Endothelial cell of umbilical vein (primary cell): ENCODE measurements at regions not wholly inside any gene's neighbourhood (a gene's known extent, or its start where the extent isn't known, plus 50 kb on each side); places are given as distances from the start of the nearest gene placed in this dataset.

Experiments
- BruUV-seq: library from RNA; stranded (reverse); fragments of 400-500 nt; replicated peaks from 2 replicates; lab custom pipeline; 2021; lab: Mats Ljungman, UMichigan
- CTCF ChIA-PET: fragments of 300-600, 350-600 bp; sonication (Branson Sonifier 250); formaldehyde crosslinking; loops from one replicate; lab custom pipeline; 2021; ENCODE audit warnings: antibody characterized with exemption, inconsistent platforms; lab: Charles Lee
- POLR2A ChIA-PET: fragments of 300-600, 350-600 bp; sonication (Branson Sonifier 250); formaldehyde crosslinking; loops from one replicate; lab custom pipeline; 2021; ENCODE audit warnings: antibody characterized with exemption, inconsistent platforms; lab: Charles Lee
- DNase-seq: peaks from one replicate; pipeline ENCODE4 v3.0.0-alpha.2; 2011; ENCODE audit warnings: low read depth, low spot score
- FAIRE-seq: peaks from 2 replicates; lab custom pipeline; 2011; peaks lifted over from hg19 to GRCh38; lab: Jason Lieb, UNC
- H2AFZ ChIP-seq: 2 replicates; pipeline ENCODE4 v1.6.0; 2012; ENCODE audit warnings: low read depth, low read length, control low read depth, inconsistent platforms
- H3K27ac ChIP-seq: 2 replicates; pipeline ENCODE4 v1.5.1; 2011; ENCODE audit warnings: low read depth, mild to moderate bottlenecking, control low read depth, low read length, moderate library complexity; ENCODE audit not compliant: insufficient read depth
- H3K27me3 ChIP-seq, 2 experiments: 2 replicates each; pipeline versions ENCODE4 v1.6.0 to v1.6.1; 2011; ENCODE audit warnings: low read length in 2 of 2, mixed read lengths in 1 of 2; ENCODE audit not compliant: control insufficient read depth in 2 of 2, insufficient read depth in 2 of 2
- H3K36me3 ChIP-seq, 2 experiments: 2 replicates in 1 of 2; 3 replicates in 1 of 2; pipeline ENCODE4 v1.5.1; 2011; ENCODE audit warnings: low read length in 2 of 2, mild to moderate bottlenecking in 1 of 2, moderate library complexity in 1 of 2; ENCODE audit not compliant: control insufficient read depth in 2 of 2, insufficient read depth in 2 of 2; ENCODE audit errors: extremely low read depth in 1 of 2
- H3K4me1 ChIP-seq: 3 replicates; pipeline ENCODE4 v1.5.1; 2011; ENCODE audit warnings: mild to moderate bottlenecking, low read length; ENCODE audit not compliant: control insufficient read depth, insufficient read depth; ENCODE audit errors: extremely low read depth
- H3K4me2 ChIP-seq: 2 replicates; pipeline ENCODE4 v1.6.1; 2011; ENCODE audit warnings: low read length, control low read depth, mixed read lengths; ENCODE audit not compliant: insufficient read depth
- H3K4me3 ChIP-seq, 3 experiments: fragments of 200-600 bp in 1 of 3; sonication (generic), shearing (Covaris generic) in 1 of 3; replicated peaks in 1 of 3; 2 replicates each; pipeline ENCODE4 v1.5.1; 2011 to 2016; ENCODE audit warnings: control low read depth in 3 of 3, low read length in 3 of 3, mild to moderate bottlenecking in 2 of 3, inconsistent platforms in 1 of 3, low read depth in 1 of 3, moderate library complexity in 1 of 3; ENCODE audit not compliant: insufficient read depth in 1 of 3
- H3K79me2 ChIP-seq: 2 replicates; pipeline ENCODE4 v1.6.0; 2012; ENCODE audit warnings: low read length, inconsistent platforms; ENCODE audit not compliant: control insufficient read depth, insufficient read depth
- H3K9ac ChIP-seq: replicated peaks from 2 replicates; pipeline ENCODE3; 2011; ENCODE audit warnings: low read length, control low read depth; ENCODE audit not compliant: insufficient read depth; ENCODE audit errors: extremely low read depth
- H3K9me1 ChIP-seq: replicated peaks from 3 replicates; pipeline ENCODE4 v1.6.0; 2011; ENCODE audit warnings: mild to moderate bottlenecking, low read length; ENCODE audit not compliant: control insufficient read depth, insufficient read depth; ENCODE audit errors: extremely low read depth
- H3K9me3 ChIP-seq: replicated peaks from 2 replicates; pipeline ENCODE4 v1.5.1; 2012; ENCODE audit warnings: low read length, inconsistent platforms; ENCODE audit not compliant: control insufficient read depth, insufficient read depth
- H4K20me1 ChIP-seq: replicated peaks from 2 replicates; pipeline ENCODE3; 2011; ENCODE audit warnings: mild to moderate bottlenecking, low read length; ENCODE audit not compliant: control insufficient read depth, insufficient read depth; ENCODE audit errors: extremely low read depth
- EZH2 ChIP-seq: IDR thresholded peaks from 2 replicates; pipeline ENCODE4 v1.6.1; 2012; ENCODE audit warnings: borderline replicate concordance, low read depth, mild to moderate bottlenecking, moderate library complexity, low read length, inconsistent platforms; ENCODE audit not compliant: severe bottlenecking
- FOS ChIP-seq: IDR thresholded peaks from 2 replicates; pipeline ENCODE4 v1.6.1; 2011; ENCODE audit warnings: mild to moderate bottlenecking, low read length, moderate library complexity, borderline replicate concordance; ENCODE audit not compliant: insufficient read depth
- GATA2 ChIP-seq: IDR thresholded peaks from 2 replicates; pipeline ENCODE4 v1.7.0; 2011; ENCODE audit warnings: low read depth, mild to moderate bottlenecking, moderate library complexity, mixed read lengths, low read length; ENCODE audit not compliant: insufficient read length, insufficient read depth
- JUN ChIP-seq: IDR thresholded peaks from 2 replicates; pipeline ENCODE4 v1.6.1; 2011; ENCODE audit warnings: borderline replicate concordance, low read depth; ENCODE audit not compliant: insufficient read length, insufficient read depth
- MYC ChIP-seq: IDR thresholded peaks from one replicate; pipeline ENCODE4 v1.6.1; 2011; ENCODE audit warnings: mild to moderate bottlenecking, low read depth, low read length
- POLR2A ChIP-seq: IDR thresholded peaks from 2 replicates; pipeline ENCODE4 v1.6.1; 2012; ENCODE audit warnings: low read depth, mild to moderate bottlenecking, control low read depth, low read length
- POLR2AphosphoS5 ChIP-seq: IDR thresholded peaks from 2 replicates; pipeline ENCODE4 v1.6.1; 2012; ENCODE audit warnings: low read depth, mild to moderate bottlenecking, control low read depth, low read length, moderate library complexity; ENCODE audit not compliant: insufficient read depth
- dilution Hi-C: fragments of 300-500 bp; cut with MboI; formaldehyde crosslinking; loops from one replicate; pipeline ENCODE4 v1.15.0; 2019; ENCODE audit warnings: low sequenced_read_pairs; ENCODE audit not compliant: extremely low pct_ligation_motif_present
- intact Hi-C: fragments of 100-400 bp; cut with micrococcal nuclease; formaldehyde crosslinking; loops from one replicate; pipeline ENCODE4 v1.10.0; 2022
- TF ChIP-seq, protein P1 (sequence below), 2 donors: IDR thresholded peaks; 1 replicate in 1 of 2; 2 replicates in 1 of 2; pipeline ENCODE4 v1.5.1; 2011; ENCODE audit warnings: low read length in 2 of 2, mild to moderate bottlenecking in 2 of 2, moderate library complexity in 2 of 2, control low read depth in 1 of 2, inconsistent platforms in 1 of 2, low read depth in 1 of 2; ENCODE audit not compliant: insufficient read depth in 1 of 2; ENCODE audit errors: extremely low read depth in 1 of 2
- TF ChIP-seq, protein P2 (sequence below): IDR thresholded peaks from 2 replicates; pipeline ENCODE4 v1.6.1; 2011; ENCODE audit not compliant: insufficient read depth, insufficient read length

DNA sequence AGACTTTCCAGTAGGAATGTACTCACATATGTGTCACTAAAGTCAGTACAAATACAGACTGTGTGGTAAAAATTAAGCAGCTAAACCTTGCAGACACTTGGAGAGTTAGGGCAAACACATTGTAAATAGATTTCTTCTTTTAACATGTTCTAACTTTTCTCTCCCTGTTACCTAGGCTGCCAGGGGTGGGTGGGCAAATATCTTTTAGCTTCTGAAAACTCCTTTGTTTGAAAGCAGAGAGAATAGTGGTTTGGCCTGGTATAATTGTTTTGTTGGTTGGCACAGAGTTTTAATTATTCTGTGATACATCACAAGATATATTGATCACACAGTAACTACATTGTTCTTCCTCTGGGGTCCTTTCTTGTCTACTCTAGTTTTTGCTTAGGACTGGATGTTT lies 289.8 kb upstream of the DACH1 start:
- dilution Hi-C loops: no loop called here
- Histone ChIP-seq H3K9me3 (no peaks in the 10 kb centered on the region), H3K36me3 (no peaks in the 10 kb centered on the region), H3K27me3 (no peaks in the 10 kb centered on the region), H3K79me2 (no peaks in the 10 kb centered on the region), H3K9me1 (no peaks in the 10 kb centered on the region), H3K27ac (no peak overlapping the region), H3K4me3 (no peak overlapping the region), H2AFZ (no peak overlapping the region), H3K9ac (no peak overlapping the region), H4K20me1 (no peaks in the 10 kb centered on the region), H3K4me2 (no peak overlapping the region), H3K4me1 (no peaks in the 10 kb centered on the region)
- ChIA-PET POLR2A (no interaction called here), CTCF (no interaction called here)
- intact Hi-C loops: no loop called here
- FAIRE-seq: no peak
- no peak for DNase-seq
- TF ChIP-seq EZH2: no peak
- no peak for TF ChIP-seq FOS
- no peak for TF ChIP-seq POLR2AphosphoS5
- TF ChIP-seq MYC: no peak
- TF ChIP-seq POLR2A: no peak
- TF ChIP-seq, protein P1, sequence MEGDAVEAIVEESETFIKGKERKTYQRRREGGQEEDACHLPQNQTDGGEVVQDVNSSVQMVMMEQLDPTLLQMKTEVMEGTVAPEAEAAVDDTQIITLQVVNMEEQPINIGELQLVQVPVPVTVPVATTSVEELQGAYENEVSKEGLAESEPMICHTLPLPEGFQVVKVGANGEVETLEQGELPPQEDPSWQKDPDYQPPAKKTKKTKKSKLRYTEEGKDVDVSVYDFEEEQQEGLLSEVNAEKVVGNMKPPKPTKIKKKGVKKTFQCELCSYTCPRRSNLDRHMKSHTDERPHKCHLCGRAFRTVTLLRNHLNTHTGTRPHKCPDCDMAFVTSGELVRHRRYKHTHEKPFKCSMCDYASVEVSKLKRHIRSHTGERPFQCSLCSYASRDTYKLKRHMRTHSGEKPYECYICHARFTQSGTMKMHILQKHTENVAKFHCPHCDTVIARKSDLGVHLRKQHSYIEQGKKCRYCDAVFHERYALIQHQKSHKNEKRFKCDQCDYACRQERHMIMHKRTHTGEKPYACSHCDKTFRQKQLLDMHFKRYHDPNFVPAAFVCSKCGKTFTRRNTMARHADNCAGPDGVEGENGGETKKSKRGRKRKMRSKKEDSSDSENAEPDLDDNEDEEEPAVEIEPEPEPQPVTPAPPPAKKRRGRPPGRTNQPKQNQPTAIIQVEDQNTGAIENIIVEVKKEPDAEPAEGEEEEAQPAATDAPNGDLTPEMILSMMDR (IDR thresholded peaks at IDR 0.05; ENCODE audit: extremely low read depth in 1 of 2, insufficient read depth in 1 of 2, low read depth in 1 of 2, low read length in 2 of 2): no peak
- TF ChIP-seq, protein P2, sequence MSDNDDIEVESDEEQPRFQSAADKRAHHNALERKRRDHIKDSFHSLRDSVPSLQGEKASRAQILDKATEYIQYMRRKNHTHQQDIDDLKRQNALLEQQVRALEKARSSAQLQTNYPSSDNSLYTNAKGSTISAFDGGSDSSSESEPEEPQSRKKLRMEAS: no peak
- no peak for TF ChIP-seq GATA2
- no peak for TF ChIP-seq JUN
- no TSS peak for BruUV-seq
